Neuronal stem cell (in vitro differentiated cells): ENCODE measurements at regions not wholly inside any gene's neighbourhood (a gene's known extent, or its start where the extent isn't known, plus 50 kb on each side); places are given as distances from the start of the nearest gene placed in this dataset.
A peak's percentile ranks its signal among the peaks of the same experiment; 100 is the strongest.

ENCODE experiments used
- DNase-seq: peaks from one replicate; pipeline ENCODE4 v3.0.0-alpha.2; 2013; ENCODE audit warnings: low spot score
- H2AFZ ChIP-seq: one replicate; pipeline ENCODE4 v1.6.1; 2013; ENCODE audit warnings: mild to moderate bottlenecking, low read length, inconsistent platforms
- H2AK5ac ChIP-seq: 2 replicates; pipeline ENCODE4 v1.6.1; 2013; ENCODE audit warnings: low read depth, mild to moderate bottlenecking, inconsistent platforms, low read length, moderate library complexity, mixed read lengths
- H2BK120ac ChIP-seq: 2 replicates; pipeline ENCODE4 v1.6.1; 2013; ENCODE audit warnings: low read depth, mild to moderate bottlenecking, inconsistent platforms, low read length, moderate library complexity, mixed read lengths
- H2BK12ac ChIP-seq: one replicate; pipeline ENCODE4 v1.6.1; 2013; ENCODE audit warnings: low read length, inconsistent platforms
- H2BK15ac ChIP-seq: 2 replicates; pipeline ENCODE4 v1.6.1; 2013; ENCODE audit warnings: mild to moderate bottlenecking, low read length, inconsistent platforms, mixed read lengths
- H2BK5ac ChIP-seq: one replicate; pipeline ENCODE4 v1.6.1; 2013; ENCODE audit warnings: inconsistent platforms, mild to moderate bottlenecking, low read length, moderate library complexity
- H3K14ac ChIP-seq: one replicate; pipeline ENCODE4 v1.6.1; 2013; ENCODE audit warnings: low read length, inconsistent platforms
- H3K18ac ChIP-seq: 2 replicates; pipeline ENCODE4 v1.6.1; 2013; ENCODE audit warnings: low read length, inconsistent platforms
- H3K23ac ChIP-seq: 2 replicates; pipeline ENCODE4 v1.6.1; 2013; ENCODE audit warnings: low read depth, mild to moderate bottlenecking, mixed read lengths, low read length, inconsistent platforms; ENCODE audit not compliant: poor library complexity
- H3K27ac ChIP-seq: replicated peaks from 3 replicates; pipeline ENCODE4 v1.5.1; 2013; ENCODE audit warnings: low read length, inconsistent platforms
- H3K27me3 ChIP-seq, 3 experiments: 2 replicates each; pipeline ENCODE4 v1.6.1; 2013; ENCODE audit warnings: low read length in 3 of 3, mild to moderate bottlenecking in 2 of 3, inconsistent platforms in 1 of 3, low read depth in 1 of 3, mixed read lengths in 1 of 3, moderate library complexity in 1 of 3; ENCODE audit not compliant: control insufficient read depth in 3 of 3, insufficient read depth in 3 of 3
- H3K36me3 ChIP-seq, 2 donors: replicated peaks in 1 of 2; 2 replicates each; pipeline ENCODE4 v1.6.1; 2013; ENCODE audit warnings: low read length in 2 of 2; ENCODE audit not compliant: control insufficient read depth in 2 of 2, insufficient read depth in 2 of 2
- H3K4ac ChIP-seq: 2 replicates; pipeline ENCODE4 v1.6.1; 2013; ENCODE audit warnings: inconsistent platforms, mild to moderate bottlenecking, low read length, moderate library complexity
- H3K4me1 ChIP-seq, 2 donors: 1 replicate in 1 of 2; 2 replicates in 1 of 2; pipeline ENCODE4 v1.6.1; 2013; ENCODE audit warnings: low read length in 2 of 2, low read depth in 1 of 2; ENCODE audit not compliant: control insufficient read depth in 2 of 2, insufficient read depth in 1 of 2
- H3K4me2 ChIP-seq: one replicate; pipeline ENCODE4 v1.6.1; 2013; ENCODE audit warnings: mild to moderate bottlenecking, low read length, inconsistent platforms; ENCODE audit not compliant: insufficient read depth, poor library complexity, severe bottlenecking
- H3K4me3 ChIP-seq, 2 donors: 2 replicates each; pipeline ENCODE4 v1.5.1; 2013; ENCODE audit warnings: low read length in 2 of 2, mild to moderate bottlenecking in 2 of 2, inconsistent platforms in 1 of 2, moderate library complexity in 1 of 2
- H3K79me1 ChIP-seq: one replicate; pipeline ENCODE4 v1.6.1; 2013; ENCODE audit warnings: low read depth, mild to moderate bottlenecking, inconsistent platforms, low read length, moderate library complexity
- H3K9ac ChIP-seq: one replicate; pipeline ENCODE4 v1.6.1; 2013; ENCODE audit warnings: mild to moderate bottlenecking, low read depth, low read length, inconsistent platforms; ENCODE audit not compliant: poor library complexity
- H3K9me3 ChIP-seq, 2 donors: replicated peaks in 1 of 2; 2 replicates each; pipeline versions ENCODE3 to v1.6.1; 2013; ENCODE audit warnings: low read length in 2 of 2, mild to moderate bottlenecking in 2 of 2, inconsistent platforms in 1 of 2, low read depth in 1 of 2, mixed read lengths in 1 of 2, moderate library complexity in 1 of 2; ENCODE audit not compliant: control insufficient read depth in 2 of 2, insufficient read depth in 1 of 2
- H4K8ac ChIP-seq: one replicate; pipeline ENCODE4 v1.6.1; 2013; ENCODE audit warnings: low read depth, mild to moderate bottlenecking, inconsistent platforms, low read length, moderate library complexity
- H4K91ac ChIP-seq: one replicate; pipeline ENCODE4 v1.6.1; 2013; ENCODE audit warnings: low read length, low read depth, mild to moderate bottlenecking, inconsistent platforms; ENCODE audit not compliant: poor library complexity
- WGBS, 2 donors: extraction: QIAGEN DNeasy Blood & Tissue Kit; methylation state at CpG; one replicate each; pipeline ENCODE4 v1.1.7; 2013; ENCODE audit warnings: missing lambda C conversion rate in 2 of 2, mixed read lengths in 1 of 2; ENCODE audit not compliant: insufficient read length in 2 of 2, insufficient replicate concordance in 1 of 2; ENCODE audit errors: extremely low coverage in 2 of 2; 5-methylcytosine and 5-hydroxymethylcytosine counted together

DNA sequence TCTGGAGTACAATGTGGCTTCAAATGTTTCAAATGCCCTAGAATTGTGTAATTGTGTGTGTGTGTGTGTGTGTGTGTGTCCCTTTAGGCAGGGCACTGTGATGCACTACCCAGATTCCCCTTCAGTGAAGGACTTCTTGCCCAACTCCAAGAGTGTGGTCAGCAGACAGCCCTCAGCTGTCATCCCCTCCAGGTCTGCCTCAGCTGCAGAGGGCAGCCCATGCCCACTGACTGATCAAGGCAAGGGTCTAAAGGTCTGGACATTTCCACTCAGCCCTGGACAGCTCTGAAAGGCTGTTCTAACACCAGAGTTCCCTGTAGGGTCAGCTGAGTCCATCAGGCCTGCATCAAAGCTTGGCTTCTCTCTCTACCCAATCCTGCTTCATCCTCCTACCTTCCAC is 83.9 kb upstream of the USP9X start:
- Histone ChIP-seq H2BK12ac (no peak overlapping the region), H3K4me2 (no peak overlapping the region), H3K9ac (no peak overlapping the region), H3K27ac (no peak overlapping the region), H3K27me3 (no peaks in the 10 kb centered on the region), H3K36me3 (no peaks in the 10 kb centered on the region), H3K18ac (no peak overlapping the region), H4K91ac (no peak overlapping the region), H3K4ac (no peak overlapping the region), H2BK120ac (no peak overlapping the region), H3K4me3 (no peak overlapping the region), H4K8ac (no peak overlapping the region), H3K79me1 (no peaks in the 10 kb centered on the region), H3K9me3 (no peaks in the 10 kb centered on the region), H2BK15ac (no peak overlapping the region), H2AFZ (no peak overlapping the region), H3K14ac (no peak overlapping the region), H3K23ac (no peak overlapping the region), H2BK5ac (no peak overlapping the region), H2AK5ac (no peak overlapping the region), H3K4me1 (peaks cover 2 to 5% of the 10 kb centered on the region in 2 donors)
- no peak for DNase-seq

DNA sequence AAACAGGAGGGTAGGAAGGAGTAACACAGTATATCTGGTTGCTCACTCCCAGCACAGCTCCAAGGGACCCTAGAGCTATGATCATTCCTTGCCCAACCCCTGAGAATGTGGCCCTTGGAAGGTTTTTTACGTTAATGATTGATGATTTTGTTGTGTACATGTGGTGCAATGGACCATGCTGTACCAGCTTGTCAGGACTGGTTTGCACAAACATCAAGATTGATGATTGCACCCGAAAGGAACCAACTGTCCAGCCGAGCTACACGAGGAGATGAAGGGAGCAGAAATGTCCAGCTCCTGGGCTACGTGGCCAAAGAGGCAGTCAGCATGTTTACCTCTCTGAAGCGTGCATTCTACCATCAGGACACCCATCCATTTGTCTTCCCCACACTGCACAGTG is 83.2 kb upstream of the USP9X start:
- no CpG with 5 or more reads among the region's 6 CpGs for WGBS, 2 donors
- Histone ChIP-seq H2AFZ (no peak overlapping the region), H3K4me1 (peaks cover 0 to 3% of the 10 kb centered on the region in 2 donors), H3K4ac (no peak overlapping the region), H3K27ac (no peak overlapping the region), H3K9me3 (no peaks in the 10 kb centered on the region), H3K18ac (no peak overlapping the region), H4K8ac (no peak overlapping the region), H2BK12ac (no peak overlapping the region), H3K27me3 (no peaks in the 10 kb centered on the region), H3K36me3 (no peaks in the 10 kb centered on the region), H3K23ac (no peak overlapping the region), H3K79me1 (no peaks in the 10 kb centered on the region), H3K14ac (no peak overlapping the region), H3K4me2 (no peak overlapping the region), H2BK15ac (no peak overlapping the region), H2BK5ac (no peak overlapping the region), H2BK120ac (no peak overlapping the region), H3K4me3 (no peak overlapping the region), H4K91ac (no peak overlapping the region), H3K9ac (no peak overlapping the region), H2AK5ac (no peak overlapping the region)
- no peak for DNase-seq

DNA sequence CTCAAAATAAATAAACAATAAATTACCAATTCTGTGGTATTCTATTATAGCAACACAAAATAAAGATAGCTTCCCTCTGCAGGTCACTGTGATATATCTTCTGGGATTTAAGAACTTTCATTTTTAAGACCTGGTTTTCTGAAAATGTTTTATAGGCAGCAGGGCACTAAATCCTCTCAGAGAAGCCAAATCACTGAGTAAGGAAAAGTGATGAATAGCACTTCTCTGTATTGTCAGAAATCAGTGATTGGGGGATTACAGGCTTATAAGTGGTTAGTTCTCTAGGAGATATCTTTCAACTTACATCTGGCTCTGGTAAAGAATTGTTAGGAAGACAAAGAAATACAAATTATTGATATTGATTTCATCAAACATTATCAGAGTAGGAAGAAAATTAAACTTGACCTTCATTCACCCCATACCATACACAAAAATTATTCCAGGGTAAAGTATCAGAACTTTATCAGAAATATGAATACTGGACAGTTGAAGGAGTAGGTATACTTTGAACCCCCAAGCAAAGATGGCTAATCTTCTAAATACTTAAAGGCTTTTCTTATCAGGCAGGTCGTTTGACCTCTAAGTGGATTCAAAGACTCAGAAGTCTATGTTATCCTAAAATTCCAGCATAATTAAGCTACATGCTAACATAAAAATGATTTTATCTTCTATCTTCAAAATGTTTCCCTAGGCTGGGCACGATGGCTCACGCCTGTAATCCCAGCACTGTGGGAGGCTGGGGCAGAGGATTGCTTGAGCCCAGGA is 81.6 kb upstream of the USP9X start:
- Histone ChIP-seq H2BK5ac (no peak overlapping the region), H3K4me3 (no peak overlapping the region), H3K9ac (no peak overlapping the region), H4K91ac (no peak overlapping the region), H2BK12ac (no peak overlapping the region), H3K4ac (no peak overlapping the region), H2BK120ac (no peak overlapping the region), H3K79me1 (no peaks in the 10 kb centered on the region), H3K14ac (no peak overlapping the region), H2BK15ac (no peak overlapping the region), H3K9me3 (no peaks in the 10 kb centered on the region), H2AFZ (no peak overlapping the region), H3K4me2 (no peak overlapping the region), H3K23ac (no peak overlapping the region), H3K18ac (no peak overlapping the region), H3K4me1 (no peaks in the 10 kb centered on the region), H4K8ac (no peak overlapping the region), H3K36me3 (no peaks in the 10 kb centered on the region), H3K27me3 (no peaks in the 10 kb centered on the region), H2AK5ac (no peak overlapping the region), H3K27ac (no peak overlapping the region)
- no peak for DNase-seq
- no CpG with 5 or more reads among the region's 3 CpGs for WGBS, 2 donors

DNA sequence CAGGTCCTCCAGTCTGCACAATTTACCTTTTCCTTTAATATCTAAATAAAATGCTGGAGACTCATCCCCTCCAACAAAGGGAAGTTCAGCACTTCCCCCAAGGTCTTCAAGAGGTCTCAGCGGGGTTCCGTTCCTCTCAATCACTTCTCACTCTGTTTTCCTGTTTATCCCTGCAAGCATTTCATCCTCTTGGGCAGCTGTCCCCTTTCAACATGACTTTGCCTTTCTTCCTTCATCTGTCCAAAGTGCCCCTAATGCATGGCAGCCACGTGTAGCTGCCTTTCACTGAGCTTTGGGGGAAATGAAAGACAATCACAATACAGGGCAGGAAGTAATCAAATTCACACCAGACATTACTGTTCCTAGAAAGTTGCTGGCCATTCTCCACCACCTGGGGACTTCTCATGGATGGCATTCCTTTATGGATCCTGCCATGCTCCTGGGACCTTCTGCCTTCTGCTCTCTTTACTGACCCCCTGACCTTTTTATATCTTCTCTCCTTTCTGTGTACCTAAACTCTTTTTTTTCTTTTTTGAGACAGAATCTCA is 79.7 kb upstream of the USP9X start:
- Histone ChIP-seq H3K4me2 (no peak overlapping the region), H4K91ac (no peak overlapping the region), H2AK5ac (no peak overlapping the region), H2BK15ac (no peak overlapping the region), H3K4ac (no peak overlapping the region), H3K27me3 (no peaks in the 10 kb centered on the region), H3K9ac (no peak overlapping the region), H3K4me3 (no peak overlapping the region), H3K9me3 (no peaks in the 10 kb centered on the region), H3K79me1 (no peaks in the 10 kb centered on the region), H3K36me3 (no peaks in the 10 kb centered on the region), H3K18ac (no peak overlapping the region), H3K4me1 (peaks cover 0 to 2% of the 10 kb centered on the region in 2 donors), H2BK12ac (no peak overlapping the region), H3K14ac (no peak overlapping the region), H2BK120ac (no peak overlapping the region), H2AFZ (peak overlapping the region; percentile 31), H3K23ac (no peak overlapping the region), H2BK5ac (no peak overlapping the region), H3K27ac (no peak overlapping the region), H4K8ac (no peak overlapping the region)
- no peak for DNase-seq
- no CpG with 5 or more reads among the region's 3 CpGs for WGBS, 2 donors
